ENCODE measurements at regions not wholly inside any gene's neighbourhood (a gene's known extent, or its start where the extent isn't known, plus 50 kb on each side); places are given as distances from the start of the nearest gene placed in this dataset.

- Histone ChIP-seq H3K4me3 (no peak overlapping the region), H3K27ac (no peak overlapping the region), H3K4me1 (no peaks in the 10 kb centered on the region), H3K36me3 (no peaks in the 10 kb centered on the region), H3K9me3 (no peaks in the 10 kb centered on the region), H3K27me3 (no peaks in the 10 kb centered on the region)
- TF ChIP-seq POLR2A (IDR thresholded peaks at IDR 0.05) (no peak), CTCF (IDR thresholded peaks at IDR 0.05) (no peak)
- intact Hi-C loops (cut with DNase I): no loop called here
- WGBS (ENCODE audit: insufficient coverage, low coverage, low lambda C conversion rate, missing lambda C conversion rate): 10% methylated on average over 1 of the region's 1 CpG
- ATAC-seq: no peak
- DNase-seq: peak in 1 of 3 donors; percentile 13
These were observed 440.1 kb downstream of the TCERG1L start for GRCh38 chr10:130871406-130871805.

- no peaks in the 10 kb centered on the region for H3K9me3 ChIP-seq
- H3K27me3 ChIP-seq: no peaks in the 10 kb centered on the region
- no peak for ATAC-seq
- WGBS (ENCODE audit: insufficient coverage, low coverage, low lambda C conversion rate, missing lambda C conversion rate): 40% methylated on average over 1 of the region's 1 CpG
- no peak overlapping the region for H3K4me3 ChIP-seq
- no peaks in the 10 kb centered on the region for H3K4me1 ChIP-seq
- H3K36me3 ChIP-seq: no peaks in the 10 kb centered on the region
- no peak overlapping the region for H3K27ac ChIP-seq
- intact Hi-C loops (cut with DNase I): no loop called here
- DNase-seq: peak in 1 of 3 donors; percentile 33
- no peak for TF ChIP-seq POLR2A (IDR thresholded peaks at IDR 0.05)
- TF ChIP-seq CTCF (IDR thresholded peaks at IDR 0.05): no peak
These were observed 437.9 kb downstream of the TCERG1L start for GRCh38 chr10:130873636-130874035.

- no peaks in the 10 kb centered on the region for H3K9me3 ChIP-seq
- no peaks in the 10 kb centered on the region for H3K4me1 ChIP-seq
- no peaks in the 10 kb centered on the region for H3K36me3 ChIP-seq
- no peak for DNase-seq
- TF ChIP-seq CTCF (IDR thresholded peaks at IDR 0.05): no peak
- TF ChIP-seq POLR2A (IDR thresholded peaks at IDR 0.05): no peak
- ATAC-seq: no peak
- intact Hi-C loops (cut with DNase I): no loop called here
- 23% methylated on average over 2 of the region's 2 CpGs for WGBS (ENCODE audit: insufficient coverage, low coverage, low lambda C conversion rate, missing lambda C conversion rate)
- H3K27ac ChIP-seq: no peak overlapping the region
- H3K27me3 ChIP-seq: no peaks in the 10 kb centered on the region
- H3K4me3 ChIP-seq: no peak overlapping the region
These were observed 436.4 kb downstream of the TCERG1L start for GRCh38 chr10:130875116-130875515.

GRCh38 chr10:130875897-130876472 lies 435.5 kb downstream of the TCERG1L start:
- Histone ChIP-seq H3K36me3 (no peaks in the 10 kb centered on the region), H3K9me3 (no peaks in the 10 kb centered on the region), H3K27me3 (no peaks in the 10 kb centered on the region), H3K4me3 (no peak overlapping the region), H3K27ac (no peak overlapping the region), H3K4me1 (no peaks in the 10 kb centered on the region)
- DNase-seq (peak in 1 of 3 donors; percentile 22), ATAC-seq (no peak)
- TF ChIP-seq CTCF (IDR thresholded peaks at IDR 0.05) (no peak), POLR2A (IDR thresholded peaks at IDR 0.05) (no peak)
- intact Hi-C loops (cut with DNase I): no loop called here
- WGBS (ENCODE audit: insufficient coverage, low coverage, low lambda C conversion rate, missing lambda C conversion rate): 60% methylated on average over 6 of the region's 7 CpGs

GRCh38 chr10:130877126-130877525 lies 434.4 kb downstream of the TCERG1L start:
- Histone ChIP-seq H3K27ac (no peak overlapping the region), H3K4me3 (no peak overlapping the region), H3K9me3 (no peaks in the 10 kb centered on the region), H3K27me3 (no peaks in the 10 kb centered on the region), H3K36me3 (no peaks in the 10 kb centered on the region), H3K4me1 (no peaks in the 10 kb centered on the region)
- 47% methylated on average over 3 of the region's 3 CpGs for WGBS (ENCODE audit: insufficient coverage, low coverage, low lambda C conversion rate, missing lambda C conversion rate)
- no peak for ATAC-seq
- DNase-seq: no peak
- TF ChIP-seq CTCF (IDR thresholded peaks at IDR 0.05) (no peak), POLR2A (IDR thresholded peaks at IDR 0.05) (no peak)
- intact Hi-C loops (cut with DNase I): no loop called here

Measured in right lobe of liver (tissue), 6 donors.